ENCODE measurements at regions not wholly inside any gene's neighbourhood (a gene's known extent, or its start where the extent isn't known, plus 50 kb on each side); places are given as distances from the start of the nearest gene placed in this dataset.
"Not testable (repeated sequence)": the region's sequence is repeated elsewhere in the genome, so short reads cannot be mapped to it uniquely, and the experiment has no call there.

DNA sequence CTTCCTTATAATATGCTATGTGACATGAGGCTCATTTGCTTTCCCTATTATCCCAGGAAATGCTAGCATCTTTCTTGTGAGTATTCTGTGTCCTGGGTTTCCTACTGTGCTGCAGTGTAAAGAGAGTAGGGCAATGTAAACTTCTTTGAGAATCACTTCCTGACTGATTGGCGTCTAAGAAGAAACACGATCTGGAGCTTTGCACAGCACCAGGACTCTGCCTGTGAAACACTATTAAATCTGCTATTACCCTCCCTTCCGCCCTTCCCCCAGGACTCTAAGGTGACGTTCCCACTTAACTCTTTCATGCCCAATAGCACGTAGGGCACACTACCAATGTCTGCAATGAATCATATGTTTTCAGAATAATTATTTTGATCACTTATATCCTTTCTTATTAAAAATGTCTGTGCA, 607.3 kb upstream of the CITED2 start:
- no peak overlapping the region for H3K4me3 ChIP-seq
- 4 to 9% methylated on average over 5 of the region's 5 CpGs for WGBS, 2 donors
- intact Hi-C loops (cut with DNase I), result no loop called here
- H3K9me3 ChIP-seq, result no peaks in the 10 kb centered on the region
- no peak for TF ChIP-seq POLR2A (IDR thresholded peaks at IDR 0.05)
- TF ChIP-seq, protein P1, sequence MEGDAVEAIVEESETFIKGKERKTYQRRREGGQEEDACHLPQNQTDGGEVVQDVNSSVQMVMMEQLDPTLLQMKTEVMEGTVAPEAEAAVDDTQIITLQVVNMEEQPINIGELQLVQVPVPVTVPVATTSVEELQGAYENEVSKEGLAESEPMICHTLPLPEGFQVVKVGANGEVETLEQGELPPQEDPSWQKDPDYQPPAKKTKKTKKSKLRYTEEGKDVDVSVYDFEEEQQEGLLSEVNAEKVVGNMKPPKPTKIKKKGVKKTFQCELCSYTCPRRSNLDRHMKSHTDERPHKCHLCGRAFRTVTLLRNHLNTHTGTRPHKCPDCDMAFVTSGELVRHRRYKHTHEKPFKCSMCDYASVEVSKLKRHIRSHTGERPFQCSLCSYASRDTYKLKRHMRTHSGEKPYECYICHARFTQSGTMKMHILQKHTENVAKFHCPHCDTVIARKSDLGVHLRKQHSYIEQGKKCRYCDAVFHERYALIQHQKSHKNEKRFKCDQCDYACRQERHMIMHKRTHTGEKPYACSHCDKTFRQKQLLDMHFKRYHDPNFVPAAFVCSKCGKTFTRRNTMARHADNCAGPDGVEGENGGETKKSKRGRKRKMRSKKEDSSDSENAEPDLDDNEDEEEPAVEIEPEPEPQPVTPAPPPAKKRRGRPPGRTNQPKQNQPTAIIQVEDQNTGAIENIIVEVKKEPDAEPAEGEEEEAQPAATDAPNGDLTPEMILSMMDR (IDR thresholded peaks at IDR 0.05), result no peak
- DNase-seq, result no peak
- peaks cover 4 to 25% (median 17%) of the 10 kb centered on the region in 3 donors for H3K4me1 ChIP-seq
- no peaks in the 10 kb centered on the region for H3K36me3 ChIP-seq
- H3K27me3 ChIP-seq, result no peaks in the 10 kb centered on the region
- H3K27ac ChIP-seq, result peak overlapping the region in 3 of 4 donors; percentile 51 to 74 (median 67)

DNA sequence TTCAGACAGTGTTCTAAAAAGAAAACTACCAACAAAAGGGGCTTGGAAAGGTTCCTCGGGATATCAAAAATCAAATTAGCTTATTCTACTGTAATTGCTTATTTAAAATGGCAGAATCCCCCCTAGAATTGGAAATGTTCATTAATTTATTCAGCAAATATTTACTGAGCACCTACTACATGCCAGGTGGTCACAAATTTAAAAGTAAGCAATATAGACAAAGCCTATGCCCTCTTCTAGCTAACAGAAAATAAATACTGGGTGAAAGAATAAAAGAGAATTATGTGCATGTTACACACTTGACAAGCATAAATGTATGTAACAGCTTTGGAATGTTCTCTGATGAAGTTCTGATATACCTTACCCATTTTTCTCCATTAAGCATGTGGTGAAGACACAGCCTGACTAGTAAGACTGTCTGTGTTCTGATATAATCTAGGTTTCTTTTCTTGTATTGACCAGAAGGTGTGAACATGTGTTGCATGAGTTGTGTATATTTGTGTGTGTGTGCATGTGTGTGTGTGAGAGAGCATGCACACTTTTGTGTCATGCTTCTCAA, 606.7 kb upstream of the CITED2 start:
- intact Hi-C loops (cut with DNase I), result no loop called here
- no peak for DNase-seq
- Histone ChIP-seq H3K27me3 (no peaks in the 10 kb centered on the region), H3K4me3 (no peak overlapping the region), H3K27ac (peak overlapping the region in 3 of 4 donors; percentile 51 to 74 (median 67)), H3K4me1 (peaks cover 4 to 25% (median 17%) of the 10 kb centered on the region in 3 donors), H3K9me3 (no peaks in the 10 kb centered on the region), H3K36me3 (no peaks in the 10 kb centered on the region)
- WGBS, 2 donors, result 97 to 100% methylated on average over 1 of the region's 1 CpG
- no peak for TF ChIP-seq POLR2A (IDR thresholded peaks at IDR 0.05)
- TF ChIP-seq, protein P1 (IDR thresholded peaks at IDR 0.05), result no peak

DNA sequence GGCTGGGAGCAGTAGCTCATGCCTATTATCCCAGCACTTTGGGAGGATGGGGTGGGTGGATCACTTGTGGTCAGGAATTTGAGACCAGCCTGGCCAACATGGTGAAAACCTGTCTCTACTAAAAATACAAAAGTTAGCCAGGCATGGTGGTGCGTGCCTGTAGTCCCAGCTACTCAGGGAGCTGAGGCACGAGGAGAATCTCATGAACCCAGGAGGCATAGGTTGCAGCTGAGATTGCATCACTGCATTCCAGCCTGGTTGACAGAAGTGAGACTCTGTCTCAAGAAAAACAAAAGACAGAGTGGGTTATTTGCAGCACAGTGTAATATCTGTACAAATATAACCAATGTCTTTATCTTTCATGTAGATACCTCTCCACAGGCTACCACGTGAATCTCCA, 606.2 kb upstream of the CITED2 start:
- 55 to 62% methylated on average over 3 of the region's 3 CpGs for WGBS, 2 donors
- H3K36me3 ChIP-seq; DNase-seq; H3K4me3 ChIP-seq; intact Hi-C loops (cut with DNase I); H3K9me3 ChIP-seq; H3K27me3 ChIP-seq: not testable (repeated sequence)
- H3K27ac ChIP-seq, result peak overlapping the region in 3 of 4 donors; percentile 23 to 74 (median 67)
- H3K4me1 ChIP-seq, result peaks cover 4 to 25% (median 17%) of the 10 kb centered on the region in 3 donors

DNA sequence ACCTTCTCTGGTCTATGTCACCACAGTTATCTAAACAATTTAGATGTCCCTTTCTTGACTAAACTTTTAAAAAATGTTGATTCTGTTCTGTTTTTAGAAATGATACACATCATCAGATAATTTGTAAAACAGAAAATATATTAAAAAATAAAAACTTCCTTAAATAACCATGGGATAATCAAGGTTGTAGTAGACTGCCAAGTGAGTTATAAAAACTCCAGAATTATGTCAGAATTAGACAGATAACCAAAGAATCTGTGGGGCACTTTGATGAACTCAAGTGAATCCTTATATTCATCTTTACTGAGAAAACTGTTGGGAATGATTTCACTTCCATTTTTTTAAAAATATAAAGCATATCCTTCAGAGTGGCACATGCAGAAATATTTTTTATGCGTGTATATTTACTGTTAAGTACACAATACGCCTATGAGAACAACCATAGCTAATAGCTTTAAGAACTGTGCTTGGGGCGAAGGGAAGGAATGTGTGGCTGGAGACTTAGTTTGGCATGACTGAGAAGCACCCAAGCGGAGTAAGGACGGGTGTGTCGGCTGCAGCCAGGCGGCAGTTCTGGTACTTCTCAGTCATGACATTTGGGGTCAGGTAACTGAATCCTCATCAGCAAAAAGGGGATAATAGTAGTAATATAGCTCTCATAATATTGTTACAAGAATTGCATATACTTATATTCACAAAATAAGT, 604.7 kb upstream of the CITED2 start:
- intact Hi-C loops (cut with DNase I), result no loop called here
- 78 to 80% methylated on average over 7 of the region's 7 CpGs for WGBS, 2 donors
- no peak for TF ChIP-seq POLR2A (IDR thresholded peaks at IDR 0.05)
- TF ChIP-seq, protein P1 (IDR thresholded peaks at IDR 0.05), result no peak
- Histone ChIP-seq H3K27ac (peak overlapping the region in 2 of 4 donors; percentile 64 to 74), H3K4me3 (no peak overlapping the region), H3K9me3 (no peaks in the 10 kb centered on the region), H3K36me3 (no peaks in the 10 kb centered on the region), H3K27me3 (no peaks in the 10 kb centered on the region), H3K4me1 (peaks cover 4 to 30% (median 17%) of the 10 kb centered on the region in 3 donors)
- no peak for DNase-seq

DNA sequence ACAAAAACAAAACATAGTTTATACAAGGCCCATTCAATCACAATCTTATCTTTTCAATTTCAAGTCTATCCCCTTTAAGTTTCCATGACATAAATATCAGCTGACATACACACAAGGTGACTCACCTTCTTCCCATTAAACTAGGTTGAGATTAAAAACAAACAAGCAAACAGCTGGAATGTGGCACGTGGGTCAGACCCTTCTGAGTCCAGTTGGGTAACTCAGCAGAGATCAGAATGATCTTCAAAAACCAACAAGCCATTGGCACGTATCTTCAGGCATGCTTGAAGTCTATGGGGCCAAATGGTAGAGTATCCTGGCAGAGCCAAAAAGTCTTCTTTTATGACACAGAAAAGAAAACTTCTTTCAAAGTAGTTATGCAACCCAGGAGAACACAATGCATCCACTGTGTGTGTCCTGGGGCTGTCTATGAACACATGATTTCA, 603.5 kb upstream of the CITED2 start:
- peak overlapping the region in 2 of 4 donors; percentile 71 to 74 for H3K27ac ChIP-seq
- peaks cover 1 to 25% (median 16%) of the 10 kb centered on the region in 3 donors for H3K4me1 ChIP-seq
- no peaks in the 10 kb centered on the region for H3K27me3 ChIP-seq
- no peak for TF ChIP-seq POLR2A (IDR thresholded peaks at IDR 0.05)
- TF ChIP-seq, protein P1 (IDR thresholded peaks at IDR 0.05), result no peak
- no peak for DNase-seq
- intact Hi-C loops (cut with DNase I), result no loop called here
- no peak overlapping the region for H3K4me3 ChIP-seq
- no peaks in the 10 kb centered on the region for H3K36me3 ChIP-seq
- H3K9me3 ChIP-seq, result no peaks in the 10 kb centered on the region
- WGBS, 2 donors, result 22 to 42% methylated on average over 2 of the region's 2 CpGs
